SK-N-MC (cell line): ENCODE measurements at regions not wholly inside any gene's neighbourhood (a gene's known extent, or its start where the extent isn't known, plus 50 kb on each side); places are given as distances from the start of the nearest gene placed in this dataset.

Experiments used
- EZH2 ChIP-seq: fragments of 200-600 bp; sonication (generic); IDR thresholded peaks from one replicate; pipeline ENCODE4 v1.6.1; 2017; ENCODE audit warnings: antibody characterized with exemption
- FOXP2 ChIP-seq: optimal IDR thresholded peaks from 2 replicates; pipeline ENCODE3; 2011; ENCODE audit warnings: mild to moderate bottlenecking, moderate library complexity; ENCODE audit not compliant: insufficient read depth; ENCODE audit errors: extremely low read length, control extremely low read depth
- POLR2AphosphoS5 ChIP-seq: IDR thresholded peaks from 2 replicates; pipeline ENCODE4 v1.6.1; 2012; ENCODE audit warnings: mild to moderate bottlenecking, low read depth, low read length, borderline replicate concordance

- TF ChIP-seq EZH2 (no peak), POLR2AphosphoS5 (no peak), FOXP2 (no peak)
These were observed 89.4 kb downstream of the TPRA1 start for GRCh38 chr3:127501177-127501576.
